MM.1S (cell line): ENCODE measurements at regions not wholly inside any gene's neighbourhood (a gene's known extent, or its start where the extent isn't known, plus 50 kb on each side); places are given as distances from the start of the nearest gene placed in this dataset.

ENCODE experiments used
- CTCF ChIP-seq: fragments of 300-600 bp; sonication (generic); IDR thresholded peaks from 2 replicates; pipeline ENCODE4 v1.5.1; 2016; ENCODE audit warnings: antibody characterized with exemption, low read length, mixed read lengths
- EZH2 ChIP-seq: fragments of 300-600 bp; sonication (generic); optimal IDR thresholded peaks from 2 replicates; pipeline ENCODE3; 2017; ENCODE audit warnings: low read depth, mild to moderate bottlenecking, antibody characterized with exemption, low read length, mixed read lengths
- EZH2phosphoT487 ChIP-seq: fragments of 300-600 bp; sonication (generic); IDR thresholded peaks from 2 replicates; pipeline ENCODE4 v1.6.1; 2018; ENCODE audit warnings: antibody characterized with exemption, low read length

GRCh38 chr9:75649060-75649459 lies 241.4 kb upstream of the PCSK5 start:
- no peak for TF ChIP-seq CTCF
- TF ChIP-seq EZH2phosphoT487, result no peak
- TF ChIP-seq EZH2, result no peak
